GM21528 (cell line): ENCODE measurements at regions not wholly inside any gene's neighbourhood (a gene's known extent, or its start where the extent isn't known, plus 50 kb on each side); places are given as distances from the start of the nearest gene placed in this dataset.
"Not testable (repeated sequence)": the region's sequence is repeated elsewhere in the genome, so short reads cannot be mapped to it uniquely, and the experiment has no call there.

ENCODE experiments used
- ATAC-seq: cut with Tn5 transposase; IDR thresholded peaks from one replicate; pipeline ENCODE4 v1.9.1; 2021; ENCODE audit warnings: mild to moderate bottlenecking, moderate library complexity; ENCODE audit not compliant: unreplicated experiment, low FRiP score

- no peak for ATAC-seq
Observed at GRCh38 chr7:51982653-51983052, 666.0 kb upstream of the COBL start.

- ATAC-seq, result no peak
Observed at GRCh38 chr7:51980812-51981211, 664.2 kb upstream of the COBL start.

GRCh38 chr7:51980313-51980712 lies 663.7 kb upstream of the COBL start:
- ATAC-seq, result no peak

GRCh38 chr7:51977913-51978312 lies 661.3 kb upstream of the COBL start:
- no peak for ATAC-seq

- no peak for ATAC-seq
Observed at GRCh38 chr7:51973939-51974338, 657.3 kb upstream of the COBL start.

- ATAC-seq, result no peak
Observed at GRCh38 chr7:51973071-51973470, 656.5 kb upstream of the COBL start.

GRCh38 chr7:51970961-51971665 lies 654.5 kb upstream of the COBL start:
- no peak for ATAC-seq

GRCh38 chr7:51968461-51968860 lies 651.9 kb upstream of the COBL start:
- no peak for ATAC-seq

- no peak for ATAC-seq
Observed at GRCh38 chr7:51965454-51965853, 648.8 kb upstream of the COBL start.

GRCh38 chr7:51961804-51962203 lies 645.2 kb upstream of the COBL start:
- ATAC-seq, result no peak

- ATAC-seq, result no peak
Observed at GRCh38 chr7:51950813-51951212, 634.2 kb upstream of the COBL start.

GRCh38 chr7:51949726-51950644 lies 633.4 kb upstream of the COBL start:
- no peak for ATAC-seq

- no peak for ATAC-seq
Observed at GRCh38 chr7:51930834-51931233, 614.2 kb upstream of the COBL start.

- no peak for ATAC-seq
Observed at GRCh38 chr7:51929818-51930217, 613.2 kb upstream of the COBL start.

GRCh38 chr7:51927738-51928137 lies 611.1 kb upstream of the COBL start:
- no peak for ATAC-seq

- no peak for ATAC-seq
Observed at GRCh38 chr7:51918581-51918980, 602.0 kb upstream of the COBL start.

GRCh38 chr7:51901489-51901840 lies 584.9 kb upstream of the COBL start:
- ATAC-seq, result no peak

- not testable (repeated sequence) for ATAC-seq
Observed at GRCh38 chr7:51900755-51901488, 584.3 kb upstream of the COBL start.

GRCh38 chr7:51899611-51900010 lies 583.0 kb upstream of the COBL start:
- no peak for ATAC-seq

GRCh38 chr7:51882412-51882811 lies 565.8 kb upstream of the COBL start:
- no peak for ATAC-seq

GRCh38 chr7:51881309-51881708 lies 564.7 kb upstream of the COBL start:
- no peak for ATAC-seq
